ENCODE measurements at regions not wholly inside any gene's neighbourhood (a gene's known extent, or its start where the extent isn't known, plus 50 kb on each side); places are given as distances from the start of the nearest gene placed in this dataset.
A peak's percentile ranks its signal among the peaks of the same experiment; 100 is the strongest.

- DNase-seq (no peak), ATAC-seq (ENCODE audit: low read depth) (no peak)
- intact Hi-C loops (cut with micrococcal nuclease) = no loop called here
- Histone ChIP-seq H3K4me1 (ENCODE audit: control insufficient read depth in 2 of 2, insufficient read depth in 2 of 2, low read length in 2 of 2) (peaks cover 0 to 6% of the 10 kb centered on the region in 2 donors), H3K27me3 (replicated peaks in 1 of 4; ENCODE audit: control extremely low read depth in 1 of 4, control insufficient read depth in 3 of 4, insufficient read depth in 4 of 4, low read length in 3 of 4) (no peaks in the 10 kb centered on the region), H3K4me3 (ENCODE audit: control extremely low read depth in 1 of 5, extremely low read depth in 1 of 5, insufficient read depth in 1 of 5, low read depth in 2 of 5, low read length in 4 of 5) (no peak overlapping the region), H2AFZ (ENCODE audit: insufficient read depth, low read depth, low read length, poor library complexity, severe bottlenecking) (no peak overlapping the region), H3K27ac (ENCODE audit: low read length in 2 of 2) (no peak overlapping the region), H3K4me2 (replicated peaks; ENCODE audit: low read depth, low read length, poor library complexity, severe bottlenecking) (no peak overlapping the region), H4K20me1 (ENCODE audit: control insufficient read depth, insufficient read depth, low read length, poor library complexity, severe bottlenecking) (no peaks in the 10 kb centered on the region), H3K9me3 (ENCODE audit: control extremely low read depth in 1 of 3, control insufficient read depth in 2 of 3, insufficient read depth in 1 of 3, low read length in 2 of 3) (peaks cover 0 to 28% (median 0%) of the 10 kb centered on the region in 3 donors), H3K79me2 (ENCODE audit: control insufficient read depth, insufficient read depth, low read length) (no peaks in the 10 kb centered on the region), H3K36me3 (replicated peaks in 1 of 2; ENCODE audit: control extremely low read depth in 1 of 2, control insufficient read depth in 1 of 2, extremely low read depth in 1 of 2, insufficient read depth in 2 of 2, low read length in 1 of 2) (no peaks in the 10 kb centered on the region), H3K9ac (ENCODE audit: low read length) (no peak overlapping the region)
- no peak overlapping the region for H3K27ac Mint-ChIP-seq
- H3K4me3 Mint-ChIP-seq = no peak overlapping the region
- POLR2A ChIA-PET = no interaction called here
- WGBS (ENCODE audit: insufficient coverage) = 92% methylated on average over 7 of the region's 7 CpGs
- no peaks in the 10 kb centered on the region for H3K9me3 Mint-ChIP-seq (ENCODE audit: insufficient read depth)
- CTCF ChIA-PET = no interaction called here
- TF ChIP-seq CTCF (IDR thresholded peaks at IDR 0.05) (no peak), EZH2 (IDR thresholded peaks at IDR 0.05; ENCODE audit: borderline replicate concordance, insufficient read depth, low read depth, low read length, poor library complexity, severe bottlenecking) (no peak)
- H3K27me3 Mint-ChIP-seq = no peaks in the 10 kb centered on the region
- H3K4me1 Mint-ChIP-seq = peaks cover 4% of the 10 kb centered on the region
These were observed 248.7 kb downstream of the SOX11 start for GRCh38 chr2:5940596-5941535.

DNA sequence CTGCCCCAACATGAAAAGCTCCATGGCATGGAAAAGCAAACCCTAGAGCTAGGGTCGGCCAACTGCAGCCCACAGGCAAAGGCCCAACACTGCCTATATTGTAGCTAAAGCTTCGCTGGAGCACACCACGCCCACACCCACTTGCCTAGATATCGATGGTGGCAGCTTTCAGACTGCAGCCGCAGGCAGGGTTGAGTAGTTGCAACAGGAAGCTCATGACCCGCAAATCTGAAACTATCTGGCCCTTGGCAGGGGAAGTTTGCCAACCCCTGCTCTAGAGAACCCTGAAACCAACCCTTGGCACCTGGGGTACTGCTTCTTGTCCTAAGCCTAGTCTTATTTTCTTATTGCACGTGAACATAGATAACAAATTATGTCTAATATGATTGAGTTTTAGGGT lies 250.0 kb downstream of the SOX11 start:
- H3K4me3 ChIP-seq (ENCODE audit: control extremely low read depth in 1 of 5, extremely low read depth in 1 of 5, insufficient read depth in 1 of 5, low read depth in 2 of 5, low read length in 4 of 5) = no peak overlapping the region
- H3K4me1 ChIP-seq (ENCODE audit: control insufficient read depth in 2 of 2, insufficient read depth in 2 of 2, low read length in 2 of 2) = peaks cover 0 to 6% of the 10 kb centered on the region in 2 donors
- POLR2A ChIA-PET = no interaction called here
- no peak overlapping the region for H2AFZ ChIP-seq (ENCODE audit: insufficient read depth, low read depth, low read length, poor library complexity, severe bottlenecking)
- intact Hi-C loops (cut with micrococcal nuclease) = no loop called here
- DNase-seq = peak; percentile 13
- no peak for ATAC-seq (ENCODE audit: low read depth)
- H3K9ac ChIP-seq (ENCODE audit: low read length) = no peak overlapping the region
- no peaks in the 10 kb centered on the region for H4K20me1 ChIP-seq (ENCODE audit: control insufficient read depth, insufficient read depth, low read length, poor library complexity, severe bottlenecking)
- Mint-ChIP-seq H3K9me3 (ENCODE audit: insufficient read depth) (no peaks in the 10 kb centered on the region), H3K4me1 (peaks cover 4% of the 10 kb centered on the region), H3K27me3 (no peaks in the 10 kb centered on the region), H3K27ac (no peak overlapping the region), H3K4me3 (no peak overlapping the region)
- H3K4me2 ChIP-seq (replicated peaks; ENCODE audit: low read depth, low read length, poor library complexity, severe bottlenecking) = no peak overlapping the region
- CTCF ChIA-PET = no interaction called here
- no peaks in the 10 kb centered on the region for H3K79me2 ChIP-seq (ENCODE audit: control insufficient read depth, insufficient read depth, low read length)
- H3K27me3 ChIP-seq (replicated peaks in 1 of 4; ENCODE audit: control extremely low read depth in 1 of 4, control insufficient read depth in 3 of 4, insufficient read depth in 4 of 4, low read length in 3 of 4) = no peaks in the 10 kb centered on the region
- no peaks in the 10 kb centered on the region for H3K36me3 ChIP-seq (replicated peaks in 1 of 2; ENCODE audit: control extremely low read depth in 1 of 2, control insufficient read depth in 1 of 2, extremely low read depth in 1 of 2, insufficient read depth in 2 of 2, low read length in 1 of 2)
- WGBS (ENCODE audit: insufficient coverage) = 31% methylated on average over 6 of the region's 7 CpGs
- TF ChIP-seq CTCF (IDR thresholded peaks at IDR 0.05) (no peak), EZH2 (IDR thresholded peaks at IDR 0.05; ENCODE audit: borderline replicate concordance, insufficient read depth, low read depth, low read length, poor library complexity, severe bottlenecking) (no peak)
- peaks cover 0 to 23% (median 0%) of the 10 kb centered on the region in 3 donors for H3K9me3 ChIP-seq (ENCODE audit: control extremely low read depth in 1 of 3, control insufficient read depth in 2 of 3, insufficient read depth in 1 of 3, low read length in 2 of 3)
- no peak overlapping the region for H3K27ac ChIP-seq (ENCODE audit: low read length in 2 of 2)

All from B cell (primary cell).